NCI-H510A treated with DMSO at 0.1 percent for 48 hours (cell line): ENCODE measurements at regions not wholly inside any gene's neighbourhood (a gene's known extent, or its start where the extent isn't known, plus 50 kb on each side); places are given as distances from the start of the nearest gene placed in this dataset.
A peak's percentile ranks its signal among the peaks of the same experiment; 100 is the strongest.

ENCODE experiments used
- DNase-seq: peaks from one replicate; lab custom pipeline; 2025; lab: John Stamatoyannopoulos, UW

DNA sequence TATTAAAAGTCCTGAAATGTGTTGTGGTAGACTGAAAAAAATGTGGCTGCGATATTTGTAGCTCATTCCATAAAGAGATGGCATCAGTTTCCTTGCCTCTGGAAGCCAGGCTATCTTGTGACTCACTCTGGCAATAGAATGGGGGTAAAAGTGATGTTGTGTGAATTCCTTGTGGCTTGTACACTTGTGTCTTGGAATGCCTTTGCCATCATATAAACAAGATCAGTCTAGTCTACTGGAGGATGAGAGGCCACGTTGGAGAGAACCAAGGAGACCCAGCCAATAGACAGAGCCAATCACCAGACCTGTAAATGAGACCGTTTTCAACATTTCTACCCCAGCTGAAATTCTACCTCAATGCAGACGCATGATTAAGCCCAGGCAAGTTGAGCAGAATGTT is 254.1 kb downstream of the TRIB2 start:
- DNase-seq = no peak

DNA sequence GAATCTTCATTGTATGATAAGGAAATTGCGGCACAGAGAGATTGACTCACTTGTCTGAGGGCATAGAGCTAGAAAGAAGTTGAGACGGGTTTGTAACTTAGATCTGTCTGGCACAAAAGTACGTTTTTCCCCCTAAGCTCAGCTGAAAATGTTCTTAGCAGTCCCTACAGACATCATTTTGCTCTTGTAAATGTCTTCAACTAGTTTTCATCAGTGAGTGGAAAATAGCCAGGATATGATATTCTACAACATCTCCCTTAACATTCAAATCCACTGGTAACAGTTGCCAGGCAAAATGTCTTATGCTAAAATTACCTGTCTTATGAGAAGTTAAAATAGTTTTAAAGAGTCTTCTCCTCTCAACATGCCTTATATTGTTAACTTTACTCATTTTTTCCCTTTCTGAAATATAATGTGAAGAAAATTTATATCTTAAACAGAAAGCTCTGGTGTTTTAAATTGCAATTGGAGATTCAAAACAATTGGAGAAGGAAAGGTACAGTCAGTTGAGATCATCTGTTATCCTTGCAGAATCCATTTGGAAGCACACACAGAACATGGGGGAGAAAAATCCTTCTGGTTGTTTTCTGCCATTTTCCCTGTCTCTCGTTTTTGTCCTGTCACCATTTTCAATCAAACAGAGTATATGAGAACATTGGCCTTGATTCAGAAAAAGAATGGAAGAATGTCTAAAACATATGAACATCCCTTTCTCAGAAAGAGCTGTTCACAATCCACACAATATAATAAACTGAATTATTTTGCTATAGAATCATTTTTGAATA is 255.0 kb downstream of the TRIB2 start:
- DNase-seq = no peak

DNA sequence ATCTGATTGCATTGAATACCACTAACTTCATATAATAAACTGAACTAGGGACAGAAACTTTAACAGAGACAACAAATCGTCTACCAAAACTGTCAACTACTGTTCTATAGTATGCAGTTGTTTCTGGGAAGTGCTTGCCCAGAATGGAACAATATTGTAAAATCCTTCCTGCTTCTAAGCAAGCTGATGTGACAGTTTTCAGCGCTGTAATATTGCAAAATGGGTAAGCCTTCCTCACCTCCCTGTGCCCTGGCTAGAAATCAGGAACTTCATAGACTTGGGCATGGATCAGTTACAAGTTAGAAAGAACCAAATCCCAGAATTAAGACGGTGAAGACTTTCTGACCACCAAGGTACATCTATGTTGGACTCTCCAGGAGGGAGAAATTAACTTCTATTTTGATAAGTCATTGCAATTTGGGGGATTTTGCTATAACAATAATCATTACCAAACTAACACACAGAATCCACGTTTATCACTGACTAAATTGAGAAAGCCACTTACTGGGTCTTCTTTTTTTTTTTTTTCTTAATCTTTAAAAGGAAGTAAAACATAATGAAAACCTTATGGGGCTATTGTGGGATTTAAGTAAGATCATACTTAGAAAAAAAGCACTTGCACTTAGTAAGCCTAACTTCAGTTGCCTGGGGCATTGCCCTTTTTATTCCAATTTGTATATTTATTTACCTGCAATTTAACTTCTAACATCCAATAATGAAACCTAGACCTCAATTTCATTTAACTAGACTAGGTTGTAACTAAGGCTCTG is 261.5 kb downstream of the TRIB2 start:
- no peak for DNase-seq

- no peak for DNase-seq
Observed at GRCh38 chr2:12979066-12979465, 262.3 kb downstream of the TRIB2 start.

GRCh38 chr2:12980817-12981216 is 264.1 kb downstream of the TRIB2 start:
- no peak for DNase-seq

DNA sequence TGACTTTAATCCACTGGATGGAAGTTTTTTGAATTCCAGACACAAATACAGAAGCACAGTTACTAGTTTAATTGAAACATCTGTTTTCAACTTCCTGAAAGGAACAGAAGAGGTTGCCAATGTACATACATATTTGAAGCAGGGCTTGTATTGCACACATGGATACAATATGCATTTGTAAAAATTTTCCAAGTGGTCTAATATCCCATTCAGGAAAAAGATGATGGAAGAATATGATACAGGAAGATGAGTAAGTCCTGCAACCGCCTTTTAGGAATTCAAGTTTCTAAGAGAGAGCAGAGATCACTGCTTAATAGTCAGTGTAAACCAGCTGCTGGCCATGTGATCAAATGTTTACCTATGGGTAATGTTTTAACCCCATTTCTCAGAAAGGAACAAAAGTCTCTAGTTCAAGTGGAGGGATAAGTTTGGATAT is 265.4 kb downstream of the TRIB2 start:
- no peak for DNase-seq

- DNase-seq = no peak
Observed at GRCh38 chr2:12987246-12987645, 270.5 kb downstream of the TRIB2 start.

DNA sequence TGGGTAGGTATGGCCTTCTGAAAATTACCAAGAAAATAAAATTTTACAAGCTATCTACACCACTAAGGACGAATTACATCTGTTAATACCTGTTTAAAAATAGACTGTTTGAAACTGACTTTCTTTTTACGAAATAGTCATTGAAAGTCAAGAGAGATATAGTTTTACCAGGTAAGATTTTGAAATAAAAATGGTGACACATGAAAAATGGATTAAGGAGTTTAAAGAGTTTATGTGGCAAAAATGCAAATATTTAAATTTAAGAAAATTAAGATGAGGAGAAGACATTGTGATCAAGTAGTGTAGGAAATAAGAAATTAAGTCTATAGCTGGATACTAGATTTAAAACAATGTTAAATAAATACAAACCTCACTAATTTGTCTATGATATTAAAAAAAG is 271.5 kb downstream of the TRIB2 start:
- DNase-seq = no peak

DNA sequence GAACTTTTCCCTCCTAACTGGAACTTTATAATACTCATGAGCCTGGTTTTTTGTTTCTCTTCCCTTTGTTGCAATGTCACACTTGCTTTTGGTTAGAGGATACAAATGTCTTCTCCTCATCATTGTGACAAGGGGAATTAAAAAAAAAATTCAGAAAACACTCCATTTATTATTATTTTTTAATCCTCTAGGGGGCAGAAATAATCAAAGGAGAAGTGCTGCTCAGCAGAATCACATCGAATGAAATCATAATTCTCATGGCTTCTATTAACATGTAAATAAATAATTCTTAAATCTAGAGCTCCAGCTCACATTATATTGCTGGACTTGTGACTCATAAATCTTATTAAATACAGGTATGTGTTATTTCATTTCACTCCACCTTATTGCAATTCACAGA is 273.8 kb downstream of the TRIB2 start:
- DNase-seq = no peak

GRCh38 chr2:12998685-12999084 is 281.9 kb downstream of the TRIB2 start:
- no peak for DNase-seq

DNA sequence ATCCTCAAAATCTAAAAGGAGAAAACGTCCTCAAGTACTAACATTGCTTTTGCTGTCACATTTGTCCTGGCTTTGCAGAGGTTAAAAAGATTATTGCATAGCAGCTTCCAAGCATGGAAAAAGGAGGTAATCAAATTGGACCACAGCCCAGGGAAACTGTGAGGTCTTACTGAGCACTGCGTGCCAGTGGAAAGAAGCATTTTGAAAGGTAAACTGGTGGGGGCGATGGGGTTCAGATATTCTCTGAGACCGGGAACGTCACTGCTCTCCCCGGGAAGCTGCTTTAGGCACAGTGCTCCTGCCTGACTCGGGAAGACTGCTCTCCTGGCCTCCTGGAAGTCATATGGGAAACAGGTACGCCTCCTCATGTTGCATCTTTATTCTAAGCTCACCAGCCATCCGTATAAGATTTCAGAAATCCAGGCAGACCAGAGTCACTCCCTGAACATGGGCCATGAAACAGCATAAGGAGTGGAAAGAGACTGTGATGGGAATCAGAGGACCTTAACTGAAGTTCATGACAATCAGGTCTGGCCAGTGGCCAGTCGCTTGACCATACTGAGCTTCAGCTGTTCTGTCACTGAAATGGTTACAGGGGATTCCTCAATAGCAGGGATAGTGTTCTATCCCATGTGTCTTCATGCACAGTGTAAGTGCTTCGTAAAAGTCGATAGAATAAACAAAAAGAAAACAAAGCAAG is 284.1 kb downstream of the TRIB2 start:
- no peak for DNase-seq

- peak; percentile 18 for DNase-seq
Observed at GRCh38 chr2:13001408-13001807, 284.7 kb downstream of the TRIB2 start.

- no peak for DNase-seq
Observed at GRCh38 chr2:13002536-13003331, 286.0 kb downstream of the TRIB2 start.

DNA sequence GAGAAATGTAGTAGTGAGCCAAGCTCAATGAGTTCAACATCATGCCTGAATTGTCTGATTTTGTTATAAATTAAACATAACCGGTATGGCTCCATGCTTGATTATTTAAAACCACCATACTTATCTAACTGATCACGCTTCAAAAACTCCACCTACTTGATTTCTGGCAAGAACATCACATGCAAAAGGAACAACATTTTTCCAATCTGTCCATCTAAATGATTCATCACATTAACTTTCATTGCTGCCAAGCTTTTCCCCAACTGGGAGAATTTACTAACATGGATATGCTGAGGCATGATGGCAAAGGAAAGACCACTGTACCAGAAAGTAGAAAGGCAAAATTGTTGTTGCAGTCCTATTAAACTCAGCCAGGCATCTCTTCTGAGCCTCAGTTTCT is 286.8 kb downstream of the TRIB2 start:
- no peak for DNase-seq

GRCh38 chr2:13005048-13005447 is 288.3 kb downstream of the TRIB2 start:
- DNase-seq = no peak

DNA sequence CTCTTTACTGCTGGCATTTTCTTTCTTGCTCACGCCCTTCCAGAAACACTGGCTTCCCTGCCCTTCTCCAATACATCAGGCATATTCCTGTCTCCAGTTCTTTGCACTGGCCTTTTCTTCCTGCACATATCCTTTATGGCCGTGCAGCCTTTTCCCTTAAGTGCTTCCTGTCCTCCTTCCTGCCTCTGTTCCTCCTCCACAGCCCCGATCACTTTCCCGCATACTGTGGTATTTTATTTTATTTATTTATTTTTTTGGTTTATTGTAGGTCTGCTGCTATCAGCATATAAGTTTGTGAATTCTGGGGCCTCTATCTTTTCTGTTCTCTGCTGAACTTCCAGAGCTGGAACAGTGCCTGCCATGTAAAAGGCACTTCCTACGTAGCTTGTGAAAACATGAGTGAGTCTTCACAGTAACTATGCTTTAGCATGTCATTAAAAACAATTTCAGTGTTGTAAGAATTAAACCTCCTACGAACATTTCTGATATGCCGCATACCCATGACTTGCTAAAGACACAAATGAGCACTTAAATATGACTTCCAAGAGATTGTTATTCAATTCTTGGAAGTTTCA is 289.1 kb downstream of the TRIB2 start:
- DNase-seq = peak; percentile 23

DNA sequence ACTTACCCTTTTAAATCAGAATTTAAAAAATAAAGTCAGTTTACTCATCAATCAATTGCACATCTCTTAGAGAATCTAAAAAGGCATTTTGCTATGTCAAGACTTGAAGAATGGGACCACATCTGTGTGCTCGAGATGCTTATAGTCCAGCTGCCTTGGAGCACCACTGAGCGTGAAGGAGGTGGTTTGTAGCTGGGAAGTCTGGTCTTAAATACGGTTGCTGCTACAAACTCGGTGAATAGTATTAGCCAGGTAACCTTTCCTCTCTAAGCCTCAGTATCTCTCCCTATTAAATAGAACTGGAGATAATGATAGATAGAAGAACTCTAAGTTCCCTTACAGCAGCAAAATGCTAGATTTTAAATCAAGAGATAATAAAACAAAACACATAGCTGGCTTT is 289.7 kb downstream of the TRIB2 start:
- DNase-seq = no peak

- peak; percentile 84 for DNase-seq
Observed at GRCh38 chr2:13006829-13007717, 290.3 kb downstream of the TRIB2 start.

- no peak for DNase-seq
Observed at GRCh38 chr2:13009027-13009642, 292.4 kb downstream of the TRIB2 start.

DNA sequence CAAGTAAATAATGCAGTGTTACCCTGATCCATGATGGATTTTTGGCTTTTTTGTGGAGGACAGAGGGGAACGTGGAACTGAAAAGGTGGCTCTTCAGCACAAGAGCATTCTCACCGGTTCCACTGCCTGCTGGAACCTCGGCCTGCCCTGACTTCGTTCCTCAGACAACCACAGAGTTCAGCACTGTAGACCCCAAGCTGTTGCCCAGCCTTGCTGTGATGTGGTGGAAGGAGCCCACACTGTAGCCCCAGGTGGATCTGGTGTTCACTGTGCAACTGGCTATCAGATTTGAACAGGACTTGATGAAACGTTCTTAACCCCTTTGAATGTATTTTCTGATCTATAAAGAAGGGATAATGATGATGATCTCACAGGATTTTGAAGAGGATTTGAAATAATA is 293.5 kb downstream of the TRIB2 start:
- no peak for DNase-seq
